ENCODE measurements at regions not wholly inside any gene's neighbourhood (a gene's known extent, or its start where the extent isn't known, plus 50 kb on each side); places are given as distances from the start of the nearest gene placed in this dataset.

- no peaks in the 10 kb centered on the region for H3K27me3 ChIP-seq (ENCODE audit: control insufficient read depth, insufficient read depth, low read length)
- TF ChIP-seq CTCF (IDR thresholded peaks at IDR 0.05; ENCODE audit: insufficient read depth, low read depth, low read length) = no peak
- no peak overlapping the region for H3K4me3 ChIP-seq (ENCODE audit: low read depth, low read length)
- no peaks in the 10 kb centered on the region for H3K36me3 ChIP-seq (ENCODE audit: control insufficient read depth, insufficient read depth, low read length)
- ChIA-PET CTCF (no interaction called here), POLR2A (no interaction called here)
- DNase-seq (ENCODE audit: low read depth) = no peak
These were observed 724.5 kb downstream of the FAM181B start for GRCh38 chr11:82009133-82009532.

GRCh38 chr11:82007521-82007920 lies 726.1 kb downstream of the FAM181B start:
- no peak overlapping the region for H3K4me3 ChIP-seq (ENCODE audit: low read depth, low read length)
- TF ChIP-seq CTCF (IDR thresholded peaks at IDR 0.05; ENCODE audit: insufficient read depth, low read depth, low read length) = no peak
- no peaks in the 10 kb centered on the region for H3K36me3 ChIP-seq (ENCODE audit: control insufficient read depth, insufficient read depth, low read length)
- CTCF ChIA-PET = no interaction called here
- DNase-seq (ENCODE audit: low read depth) = no peak
- POLR2A ChIA-PET = no interaction called here
- no peaks in the 10 kb centered on the region for H3K27me3 ChIP-seq (ENCODE audit: control insufficient read depth, insufficient read depth, low read length)

GRCh38 chr11:82004537-82005213 lies 729.0 kb downstream of the FAM181B start:
- CTCF ChIA-PET = no interaction called here
- no peak for DNase-seq (ENCODE audit: low read depth)
- H3K4me3 ChIP-seq (ENCODE audit: low read depth, low read length) = no peak overlapping the region

GRCh38 chr11:82003671-82004515 lies 729.8 kb downstream of the FAM181B start:
- H3K36me3 ChIP-seq (ENCODE audit: control insufficient read depth, insufficient read depth, low read length) = no peaks in the 10 kb centered on the region
- DNase-seq (ENCODE audit: low read depth) = no peak
- H3K27me3 ChIP-seq (ENCODE audit: control insufficient read depth, insufficient read depth, low read length) = no peaks in the 10 kb centered on the region
- POLR2A ChIA-PET = no interaction called here
- TF ChIP-seq CTCF (IDR thresholded peaks at IDR 0.05; ENCODE audit: insufficient read depth, low read depth, low read length) = no peak
- H3K4me3 ChIP-seq (ENCODE audit: low read depth, low read length) = no peak overlapping the region
- CTCF ChIA-PET = no interaction called here

More at GRCh38 chr11:82004537-82005213, 729.0 kb downstream of the FAM181B start:
- no peaks in the 10 kb centered on the region for H3K36me3 ChIP-seq (ENCODE audit: control insufficient read depth, insufficient read depth, low read length)
- no peak for TF ChIP-seq CTCF (IDR thresholded peaks at IDR 0.05; ENCODE audit: insufficient read depth, low read depth, low read length)
- H3K27me3 ChIP-seq (ENCODE audit: control insufficient read depth, insufficient read depth, low read length) = no peaks in the 10 kb centered on the region
- POLR2A ChIA-PET = no interaction called here

- no peaks in the 10 kb centered on the region for H3K27me3 ChIP-seq (ENCODE audit: control insufficient read depth, insufficient read depth, low read length)
- ChIA-PET POLR2A (no interaction called here), CTCF (no interaction called here)
- no peak overlapping the region for H3K4me3 ChIP-seq (ENCODE audit: low read depth, low read length)
- DNase-seq (ENCODE audit: low read depth) = no peak
- H3K36me3 ChIP-seq (ENCODE audit: control insufficient read depth, insufficient read depth, low read length) = no peaks in the 10 kb centered on the region
- no peak for TF ChIP-seq CTCF (IDR thresholded peaks at IDR 0.05; ENCODE audit: insufficient read depth, low read depth, low read length)
These were observed 730.6 kb downstream of the FAM181B start for GRCh38 chr11:82003024-82003423.
